Neural crest cell (in vitro differentiated cells): ENCODE measurements at regions not wholly inside any gene's neighbourhood (a gene's known extent, or its start where the extent isn't known, plus 50 kb on each side); places are given as distances from the start of the nearest gene placed in this dataset.

Source experiments
- DNase-seq: peaks from one replicate; pipeline ENCODE4 v3.0.0; 2021; ENCODE audit warnings: low read depth, mixed read lengths, low spot score
- H3K27ac Mint-ChIP-seq: one replicate; pipeline ENCODE4 v1.8.0; 2021; ENCODE audit warnings: mild to moderate bottlenecking, mixed read lengths; ENCODE audit not compliant: unreplicated experiment
- H3K27me3 Mint-ChIP-seq: 2 replicates; pipeline ENCODE4 v1.8.0; 2021; ENCODE audit warnings: low read depth, mild to moderate bottlenecking, mixed read lengths
- H3K36me3 Mint-ChIP-seq: 2 replicates; pipeline ENCODE4 v1.8.0; 2021; ENCODE audit warnings: low read depth, mild to moderate bottlenecking, mixed read lengths
- H3K4me1 Mint-ChIP-seq: 2 replicates; pipeline ENCODE4 v1.8.0; 2021; ENCODE audit warnings: mixed read lengths
- H3K4me3 Mint-ChIP-seq: one replicate; pipeline ENCODE4 v1.8.0; 2021; ENCODE audit warnings: mild to moderate bottlenecking, mixed read lengths
- H3K9me3 Mint-ChIP-seq: 2 replicates; pipeline ENCODE4 v1.8.0; 2021; ENCODE audit warnings: mixed read lengths
- TF ChIP-seq, protein P1 (sequence below): fragments of 200-600 bp; sonication (generic); conservative IDR thresholded peaks from 2 replicates; pipeline ENCODE4 v1.5.0; 2021; ENCODE audit warnings: antibody characterized with exemption, mild to moderate bottlenecking

DNA sequence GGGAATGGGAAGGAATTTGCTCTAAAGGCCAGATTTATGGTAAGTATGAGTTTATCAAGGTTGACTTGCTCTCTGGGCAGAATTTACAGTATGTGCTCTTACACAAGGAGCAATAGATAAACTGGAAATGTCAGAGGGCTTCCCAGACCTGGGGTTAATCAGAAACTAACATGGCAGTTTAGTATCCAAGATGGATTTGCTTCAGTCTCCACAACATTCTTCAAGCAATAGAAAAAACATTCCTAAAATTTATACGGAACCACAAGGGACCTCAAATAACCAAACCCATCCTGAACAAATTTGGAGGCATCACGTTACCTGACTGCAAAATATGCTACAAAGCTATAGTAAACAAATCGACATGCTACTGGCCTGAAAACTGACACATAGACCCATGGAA is 606.7 kb upstream of the CHRM3 start:
- no peaks in the 10 kb centered on the region for H3K4me1 Mint-ChIP-seq
- no peak overlapping the region for H3K27ac Mint-ChIP-seq
- H3K36me3 Mint-ChIP-seq, result no peaks in the 10 kb centered on the region
- TF ChIP-seq, protein P1, sequence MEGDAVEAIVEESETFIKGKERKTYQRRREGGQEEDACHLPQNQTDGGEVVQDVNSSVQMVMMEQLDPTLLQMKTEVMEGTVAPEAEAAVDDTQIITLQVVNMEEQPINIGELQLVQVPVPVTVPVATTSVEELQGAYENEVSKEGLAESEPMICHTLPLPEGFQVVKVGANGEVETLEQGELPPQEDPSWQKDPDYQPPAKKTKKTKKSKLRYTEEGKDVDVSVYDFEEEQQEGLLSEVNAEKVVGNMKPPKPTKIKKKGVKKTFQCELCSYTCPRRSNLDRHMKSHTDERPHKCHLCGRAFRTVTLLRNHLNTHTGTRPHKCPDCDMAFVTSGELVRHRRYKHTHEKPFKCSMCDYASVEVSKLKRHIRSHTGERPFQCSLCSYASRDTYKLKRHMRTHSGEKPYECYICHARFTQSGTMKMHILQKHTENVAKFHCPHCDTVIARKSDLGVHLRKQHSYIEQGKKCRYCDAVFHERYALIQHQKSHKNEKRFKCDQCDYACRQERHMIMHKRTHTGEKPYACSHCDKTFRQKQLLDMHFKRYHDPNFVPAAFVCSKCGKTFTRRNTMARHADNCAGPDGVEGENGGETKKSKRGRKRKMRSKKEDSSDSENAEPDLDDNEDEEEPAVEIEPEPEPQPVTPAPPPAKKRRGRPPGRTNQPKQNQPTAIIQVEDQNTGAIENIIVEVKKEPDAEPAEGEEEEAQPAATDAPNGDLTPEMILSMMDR, result no peak
- no peaks in the 10 kb centered on the region for H3K27me3 Mint-ChIP-seq
- no peak overlapping the region for H3K4me3 Mint-ChIP-seq
- DNase-seq, result no peak
- no peaks in the 10 kb centered on the region for H3K9me3 Mint-ChIP-seq

DNA sequence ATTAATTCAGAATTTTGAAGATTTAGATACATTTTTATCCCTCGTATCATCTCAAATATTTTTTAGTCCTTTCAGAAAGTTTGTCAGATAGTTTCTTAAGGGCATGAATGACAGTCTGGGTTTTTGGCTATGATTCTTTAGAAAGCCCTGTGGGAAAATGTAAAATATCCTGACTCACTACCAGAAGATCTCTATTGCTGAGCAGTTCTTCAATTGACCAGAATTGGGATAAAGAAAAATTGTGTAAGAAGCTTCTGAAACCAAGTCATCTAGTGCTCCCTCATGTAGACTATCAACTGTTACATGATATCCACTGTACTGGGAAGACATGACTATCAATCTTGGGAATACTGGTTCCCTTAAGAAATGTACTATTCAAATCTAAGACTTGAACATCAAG is 608.3 kb upstream of the CHRM3 start:
- no peaks in the 10 kb centered on the region for H3K36me3 Mint-ChIP-seq
- no peaks in the 10 kb centered on the region for H3K4me1 Mint-ChIP-seq
- TF ChIP-seq, protein P1, result no peak
- H3K9me3 Mint-ChIP-seq, result no peaks in the 10 kb centered on the region
- H3K27me3 Mint-ChIP-seq, result no peaks in the 10 kb centered on the region
- DNase-seq, result no peak
- H3K27ac Mint-ChIP-seq, result no peak overlapping the region
- no peak overlapping the region for H3K4me3 Mint-ChIP-seq

DNA sequence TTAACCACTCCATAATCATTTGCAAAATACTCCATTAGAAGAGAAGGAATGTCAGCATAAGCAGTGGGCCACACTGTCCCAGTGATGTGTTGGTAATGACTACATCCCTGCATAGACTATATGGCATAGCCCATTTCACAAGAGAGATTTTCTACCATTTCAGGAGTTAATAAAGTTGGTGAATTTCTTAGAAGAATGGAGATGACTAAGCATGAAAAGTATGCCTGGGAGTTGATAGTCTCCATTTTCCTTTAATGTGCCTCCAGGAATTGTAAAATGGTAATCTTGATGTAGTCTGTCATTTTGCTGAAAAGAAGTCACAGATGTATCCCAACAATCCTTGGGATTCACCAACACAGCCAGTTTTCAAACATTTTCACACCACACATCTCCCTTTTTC is 608.8 kb upstream of the CHRM3 start:
- Mint-ChIP-seq H3K36me3 (no peaks in the 10 kb centered on the region), H3K27me3 (no peaks in the 10 kb centered on the region), H3K4me1 (no peaks in the 10 kb centered on the region), H3K4me3 (no peak overlapping the region), H3K27ac (no peak overlapping the region), H3K9me3 (no peaks in the 10 kb centered on the region)
- TF ChIP-seq, protein P1, result no peak
- no peak for DNase-seq

- Mint-ChIP-seq H3K4me3 (no peak overlapping the region), H3K9me3 (no peaks in the 10 kb centered on the region), H3K27ac (no peak overlapping the region), H3K36me3 (no peaks in the 10 kb centered on the region), H3K27me3 (no peaks in the 10 kb centered on the region), H3K4me1 (no peaks in the 10 kb centered on the region)
- TF ChIP-seq, protein P1, result no peak
- DNase-seq, result no peak
Observed at GRCh38 chr1:238776126-238776525, 610.2 kb upstream of the CHRM3 start.

- Mint-ChIP-seq H3K27ac (no peak overlapping the region), H3K27me3 (no peaks in the 10 kb centered on the region), H3K36me3 (no peaks in the 10 kb centered on the region), H3K9me3 (no peaks in the 10 kb centered on the region), H3K4me1 (no peaks in the 10 kb centered on the region), H3K4me3 (no peak overlapping the region)
- DNase-seq, result no peak
- TF ChIP-seq, protein P1, result no peak
Observed at GRCh38 chr1:238772322-238772721, 614.0 kb upstream of the CHRM3 start.

- no peak overlapping the region for H3K4me3 Mint-ChIP-seq
- H3K27me3 Mint-ChIP-seq, result no peaks in the 10 kb centered on the region
- H3K36me3 Mint-ChIP-seq, result peaks cover 3% of the 10 kb centered on the region
- no peaks in the 10 kb centered on the region for H3K4me1 Mint-ChIP-seq
- TF ChIP-seq, protein P1, result no peak
- H3K27ac Mint-ChIP-seq, result no peak overlapping the region
- peaks cover 10% of the 10 kb centered on the region for H3K9me3 Mint-ChIP-seq
- no peak for DNase-seq
Observed at GRCh38 chr1:238767321-238767720, 619.0 kb upstream of the CHRM3 start.
